ENCODE measurements at regions not wholly inside any gene's neighbourhood (a gene's known extent, or its start where the extent isn't known, plus 50 kb on each side); places are given as distances from the start of the nearest gene placed in this dataset.

DNA sequence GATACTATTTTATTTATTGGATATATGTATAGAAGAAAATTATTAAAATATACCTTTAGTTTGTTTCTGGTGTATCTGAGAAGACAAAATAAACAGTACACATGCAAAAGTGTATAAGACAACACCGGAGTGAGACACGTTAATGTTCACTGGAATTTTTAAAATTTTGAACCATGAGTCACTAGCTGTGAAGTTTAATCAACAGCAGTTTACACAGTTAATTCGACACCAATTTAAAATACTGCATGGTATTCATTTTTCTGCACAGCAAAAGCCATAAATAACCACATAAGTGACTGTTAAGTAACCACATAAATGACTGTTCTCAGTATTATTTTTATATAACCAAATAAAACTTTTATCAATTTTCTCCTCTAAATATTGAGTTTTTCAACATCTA lies 418.7 kb upstream of the NBEA start:
- DNase-seq (ENCODE audit: low spot score), result no peak
- no peak overlapping the region for H3K4me3 ChIP-seq
- H3K27ac ChIP-seq, result no peak overlapping the region
- TF ChIP-seq, protein P1, sequence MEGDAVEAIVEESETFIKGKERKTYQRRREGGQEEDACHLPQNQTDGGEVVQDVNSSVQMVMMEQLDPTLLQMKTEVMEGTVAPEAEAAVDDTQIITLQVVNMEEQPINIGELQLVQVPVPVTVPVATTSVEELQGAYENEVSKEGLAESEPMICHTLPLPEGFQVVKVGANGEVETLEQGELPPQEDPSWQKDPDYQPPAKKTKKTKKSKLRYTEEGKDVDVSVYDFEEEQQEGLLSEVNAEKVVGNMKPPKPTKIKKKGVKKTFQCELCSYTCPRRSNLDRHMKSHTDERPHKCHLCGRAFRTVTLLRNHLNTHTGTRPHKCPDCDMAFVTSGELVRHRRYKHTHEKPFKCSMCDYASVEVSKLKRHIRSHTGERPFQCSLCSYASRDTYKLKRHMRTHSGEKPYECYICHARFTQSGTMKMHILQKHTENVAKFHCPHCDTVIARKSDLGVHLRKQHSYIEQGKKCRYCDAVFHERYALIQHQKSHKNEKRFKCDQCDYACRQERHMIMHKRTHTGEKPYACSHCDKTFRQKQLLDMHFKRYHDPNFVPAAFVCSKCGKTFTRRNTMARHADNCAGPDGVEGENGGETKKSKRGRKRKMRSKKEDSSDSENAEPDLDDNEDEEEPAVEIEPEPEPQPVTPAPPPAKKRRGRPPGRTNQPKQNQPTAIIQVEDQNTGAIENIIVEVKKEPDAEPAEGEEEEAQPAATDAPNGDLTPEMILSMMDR (IDR thresholded peaks at IDR 0.05), result no peak

DNA sequence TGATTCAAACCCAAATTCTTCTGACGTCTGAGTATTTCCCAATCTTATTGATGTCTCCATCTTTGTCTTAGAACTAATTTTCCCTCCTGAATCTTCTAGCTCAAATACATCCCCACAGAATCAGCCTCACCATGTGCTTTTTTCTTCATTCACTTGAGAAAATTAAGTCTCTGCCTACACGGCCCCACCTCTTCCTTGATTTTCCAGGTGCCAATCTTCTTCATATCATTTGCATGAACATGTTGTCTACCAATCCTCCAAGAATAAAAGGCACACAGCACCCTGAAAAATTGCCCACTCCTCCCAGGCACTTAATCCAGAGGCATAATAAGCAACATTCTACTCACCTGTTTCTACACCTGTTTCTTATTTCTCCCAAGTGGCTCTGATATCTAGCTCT lies 408.1 kb upstream of the NBEA start:
- TF ChIP-seq, protein P1 (IDR thresholded peaks at IDR 0.05), result no peak
- DNase-seq (ENCODE audit: low spot score), result no peak
- Histone ChIP-seq H3K4me3 (no peak overlapping the region), H3K27ac (no peak overlapping the region)

DNA sequence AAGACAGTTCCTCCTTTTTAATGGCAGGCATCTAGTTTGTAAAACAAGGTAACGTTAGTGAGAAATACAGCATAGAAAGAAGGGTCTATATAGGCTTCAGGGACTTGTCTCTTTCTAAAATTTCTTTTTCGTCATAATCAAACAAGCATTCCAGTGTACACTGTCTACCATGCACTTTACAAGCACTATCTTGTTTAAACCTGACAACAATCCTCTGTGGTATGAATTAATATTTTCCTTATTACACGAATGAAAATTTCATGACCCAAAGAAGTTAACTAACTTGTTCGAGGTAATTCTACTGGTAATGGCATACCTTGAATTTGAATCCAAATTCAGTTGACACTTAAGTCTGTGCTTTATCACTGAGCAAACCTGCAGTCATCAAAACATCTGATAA lies 399.7 kb upstream of the NBEA start:
- no peak for DNase-seq (ENCODE audit: low spot score)
- TF ChIP-seq, protein P1 (IDR thresholded peaks at IDR 0.05), result no peak
- Histone ChIP-seq H3K27ac (no peak overlapping the region), H3K4me3 (no peak overlapping the region)

DNA sequence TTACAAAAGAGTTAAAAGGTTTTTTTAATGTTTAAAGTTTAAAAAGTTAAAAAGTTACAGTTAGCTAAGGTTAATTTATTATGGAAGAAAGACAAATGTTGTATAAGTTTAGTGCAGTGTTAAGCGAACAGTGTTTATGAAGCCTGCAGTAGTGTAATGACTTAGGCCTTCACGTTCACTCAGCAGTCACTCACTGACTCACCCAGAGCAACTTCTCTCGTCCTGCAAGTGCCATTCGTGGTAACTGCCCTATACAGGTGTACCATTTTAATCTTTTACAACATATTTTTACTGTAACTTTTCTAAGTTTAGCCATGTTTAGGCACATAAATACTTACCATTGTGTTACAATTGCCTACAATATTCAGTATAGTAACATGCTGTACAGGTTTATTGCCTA lies 398.2 kb upstream of the NBEA start:
- H3K27ac ChIP-seq, result no peak overlapping the region

DNA sequence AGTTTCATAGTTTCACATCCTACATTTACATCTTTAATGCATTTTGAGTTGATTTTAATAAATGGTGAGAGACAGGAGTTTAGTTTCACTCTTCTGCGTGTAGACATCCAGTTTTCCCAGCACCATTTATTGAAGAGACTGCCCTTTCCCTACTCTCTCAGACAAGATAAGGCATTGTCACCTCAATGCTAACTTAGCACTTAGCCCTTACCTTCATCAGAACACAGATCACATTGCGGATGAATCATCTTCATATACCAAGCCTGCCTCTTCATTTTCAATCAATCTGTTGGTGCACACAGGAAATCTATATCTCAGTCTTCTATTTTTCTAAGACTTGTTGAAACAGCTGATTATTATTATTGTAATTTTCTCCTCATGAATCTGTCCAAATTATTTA lies 396.6 kb upstream of the NBEA start:
- no peak overlapping the region for H3K27ac ChIP-seq
- TF ChIP-seq, protein P1 (IDR thresholded peaks at IDR 0.05), result no peak
- no peak overlapping the region for H3K4me3 ChIP-seq
- no peak for DNase-seq (ENCODE audit: low spot score)

More for the DNA sequence above, 398.2 kb upstream of the NBEA start:
- H3K4me3 ChIP-seq, result no peak overlapping the region
- DNase-seq (ENCODE audit: low spot score), result no peak
- TF ChIP-seq, protein P1 (IDR thresholded peaks at IDR 0.05), result no peak

DNA sequence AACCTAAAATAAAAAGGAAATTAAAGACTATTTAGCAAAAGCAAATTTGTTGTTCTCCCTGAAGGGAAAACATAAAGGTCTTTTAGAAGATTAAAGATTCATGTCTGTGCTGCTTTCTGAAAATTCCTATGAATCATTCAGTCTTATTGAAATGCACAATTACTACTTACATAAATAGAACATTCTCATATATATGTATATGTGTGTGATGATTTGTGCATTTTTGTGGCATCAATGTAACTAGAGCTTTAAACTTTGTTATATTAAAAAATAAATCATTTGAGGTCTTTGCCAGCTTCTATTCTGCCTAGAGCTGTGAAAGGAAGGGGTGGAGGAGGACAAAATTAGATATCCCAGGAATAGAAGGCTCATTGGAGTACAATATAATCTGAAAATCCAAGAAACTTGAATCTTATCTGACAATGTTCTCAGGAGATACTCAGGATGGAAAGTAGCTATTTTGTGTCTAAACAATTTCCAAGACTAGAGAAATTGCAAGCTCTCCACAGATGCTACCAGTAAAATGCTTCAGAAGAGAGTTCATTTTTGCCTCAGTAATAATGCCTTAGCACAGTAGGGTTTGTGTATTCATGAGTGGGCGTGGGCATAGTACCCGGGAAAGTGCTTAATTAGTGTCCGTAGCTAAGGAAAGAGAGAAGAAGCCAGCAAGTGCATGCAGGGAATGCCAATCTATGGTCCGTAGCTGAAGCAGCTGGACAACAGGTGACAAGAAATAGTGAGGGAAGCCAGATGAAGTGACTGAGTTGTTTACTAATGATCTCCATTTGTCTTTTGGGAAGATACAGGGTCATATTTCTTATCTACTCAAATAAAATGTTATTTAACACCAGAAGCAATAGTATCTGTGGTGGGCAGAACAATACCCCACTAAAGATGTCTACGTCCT lies 395.5 kb upstream of the NBEA start:
- no peak overlapping the region for H3K27ac ChIP-seq
- no peak overlapping the region for H3K4me3 ChIP-seq
- TF ChIP-seq, protein P1 (IDR thresholded peaks at IDR 0.05), result no peak
- no peak for DNase-seq (ENCODE audit: low spot score)

DNA sequence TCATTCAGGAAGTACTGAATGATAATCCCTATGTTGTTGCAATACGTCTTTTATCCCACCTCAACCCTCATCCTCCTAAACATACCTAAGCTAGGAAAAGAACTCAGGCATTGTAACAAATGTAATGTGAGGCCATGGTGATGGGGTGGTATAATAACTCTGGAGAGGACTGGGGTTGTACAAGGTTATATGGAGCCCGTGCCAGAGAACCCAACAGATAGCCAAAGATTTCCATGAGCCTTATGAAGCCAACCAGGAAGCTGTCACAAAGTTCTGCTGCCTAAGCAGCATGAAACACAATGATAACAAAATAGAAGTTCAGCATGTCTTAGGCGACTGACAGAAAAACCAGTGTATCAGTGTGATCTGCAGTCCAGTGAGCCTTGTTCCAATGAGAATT lies 394.1 kb upstream of the NBEA start:
- no peak overlapping the region for H3K4me3 ChIP-seq
- TF ChIP-seq, protein P1 (IDR thresholded peaks at IDR 0.05), result no peak
- no peak for DNase-seq (ENCODE audit: low spot score)
- H3K27ac ChIP-seq, result no peak overlapping the region

Data from coronary artery (tissue), 2 donors.